Hepatocyte (in vitro differentiated cells): ENCODE measurements at regions not wholly inside any gene's neighbourhood (a gene's known extent, or its start where the extent isn't known, plus 50 kb on each side); places are given as distances from the start of the nearest gene placed in this dataset.

Experiments used
- DNase-seq: peaks from one replicate; pipeline ENCODE4 v3.0.0-alpha.2; 2016; ENCODE audit warnings: low spot score
- H2AFZ ChIP-seq: fragments of 200-600 bp; sonication (generic); 2 replicates; pipeline ENCODE4 v1.6.0; 2016; ENCODE audit warnings: antibody characterized with exemption, mild to moderate bottlenecking
- H3K27ac ChIP-seq: fragments of 200-600 bp; sonication (generic); 2 replicates; pipeline ENCODE4 v1.5.1; 2016; ENCODE audit warnings: mild to moderate bottlenecking
- H3K27me3 ChIP-seq: fragments of 200-600 bp; sonication (generic); 2 replicates; pipeline ENCODE4 v1.6.1; 2016
- H3K36me3 ChIP-seq: fragments of 200-600 bp; sonication (generic); replicated peaks from 2 replicates; pipeline ENCODE4 v1.5.1; 2016; ENCODE audit warnings: low read depth; ENCODE audit not compliant: insufficient read depth
- H3K4me1 ChIP-seq: fragments of 200-600 bp; sonication (generic); 2 replicates; pipeline ENCODE4 v1.5.1; 2016; ENCODE audit warnings: mild to moderate bottlenecking, moderate library complexity; ENCODE audit not compliant: insufficient read depth
- H3K4me2 ChIP-seq: fragments of 200-600 bp; sonication (generic); 2 replicates; pipeline ENCODE4 v1.6.0; 2016
- H3K4me3 ChIP-seq: fragments of 200-600 bp; sonication (generic); 2 replicates; pipeline ENCODE4 v1.5.1; 2016; ENCODE audit warnings: mild to moderate bottlenecking
- H3K79me2 ChIP-seq: fragments of 200-600 bp; sonication (generic); 2 replicates; pipeline ENCODE4 v1.6.0; 2017; ENCODE audit warnings: mild to moderate bottlenecking
- H3K9me2 ChIP-seq: fragments of 200-600 bp; sonication (generic); replicated peaks from 2 replicates; pipeline ENCODE4 v1.6.0; 2017; ENCODE audit warnings: mild to moderate bottlenecking; ENCODE audit not compliant: insufficient read depth
- H3K9me3 ChIP-seq: fragments of 200-600 bp; sonication (generic); 2 replicates; pipeline ENCODE4 v1.5.1; 2016; ENCODE audit warnings: low read depth, mild to moderate bottlenecking
- H4K20me1 ChIP-seq: fragments of 200-600 bp; sonication (generic); 2 replicates; pipeline ENCODE4 v1.6.0; 2016; ENCODE audit warnings: mild to moderate bottlenecking; ENCODE audit not compliant: insufficient read depth, poor library complexity, severe bottlenecking
- CTCF ChIP-seq: fragments of 200-600 bp; sonication (generic); IDR thresholded peaks from 2 replicates; pipeline ENCODE4 v1.5.1; 2016; ENCODE audit warnings: antibody characterized with exemption, mild to moderate bottlenecking; ENCODE audit not compliant: poor library complexity
- EZH2 ChIP-seq: fragments of 200-600 bp; sonication (generic); IDR thresholded peaks from 2 replicates; pipeline ENCODE4 v1.6.1; 2016; ENCODE audit warnings: antibody characterized with exemption, mild to moderate bottlenecking, borderline replicate concordance
- EZH2phosphoT487 ChIP-seq: fragments of 200-600 bp; sonication (generic); IDR thresholded peaks from one replicate; pipeline ENCODE4 v1.6.1; 2018; ENCODE audit warnings: antibody characterized with exemption, mild to moderate bottlenecking, low read depth, moderate library complexity; ENCODE audit not compliant: unreplicated experiment, severe bottlenecking
- WGBS: methylation state at CpG from one replicate; pipeline ENCODE4 v1.1.6; 2016; ENCODE audit warnings: low lambda C conversion rate; ENCODE audit errors: missing lambda C conversion rate; 5-methylcytosine and 5-hydroxymethylcytosine counted together

- Histone ChIP-seq H3K9me3 (no peaks in the 10 kb centered on the region), H3K4me1 (peaks cover 28% of the 10 kb centered on the region), H3K4me3 (no peak overlapping the region), H2AFZ (no peak overlapping the region), H3K27ac (no peak overlapping the region), H3K36me3 (no peaks in the 10 kb centered on the region), H4K20me1 (no peaks in the 10 kb centered on the region), H3K4me2 (no peak overlapping the region), H3K27me3 (no peaks in the 10 kb centered on the region), H3K9me2 (no peaks in the 10 kb centered on the region), H3K79me2 (no peaks in the 10 kb centered on the region)
- no peak for TF ChIP-seq EZH2
- no peak for TF ChIP-seq CTCF
- TF ChIP-seq EZH2phosphoT487: no peak
- WGBS: 94% methylated on average over 6 of the region's 6 CpGs
- no peak for DNase-seq
Measured at GRCh38 chr12:123038966-123039365, 58.5 kb downstream of the ARL6IP4 start.

GRCh38 chr12:123038486-123038885 lies 58.0 kb downstream of the ARL6IP4 start:
- no peaks in the 10 kb centered on the region for H3K27me3 ChIP-seq
- H3K9me2 ChIP-seq: no peaks in the 10 kb centered on the region
- no peak for DNase-seq
- H3K4me2 ChIP-seq: no peak overlapping the region
- TF ChIP-seq EZH2phosphoT487 (no peak), EZH2 (no peak), CTCF (no peak)
- H2AFZ ChIP-seq: no peak overlapping the region
- H3K27ac ChIP-seq: no peak overlapping the region
- H4K20me1 ChIP-seq: no peaks in the 10 kb centered on the region
- H3K79me2 ChIP-seq: no peaks in the 10 kb centered on the region
- no peaks in the 10 kb centered on the region for H3K9me3 ChIP-seq
- H3K4me3 ChIP-seq: no peak overlapping the region
- H3K4me1 ChIP-seq: peaks cover 23% of the 10 kb centered on the region
- no peaks in the 10 kb centered on the region for H3K36me3 ChIP-seq
- 85% methylated on average over 7 of the region's 7 CpGs for WGBS

- Histone ChIP-seq H3K36me3 (no peaks in the 10 kb centered on the region), H3K27ac (no peak overlapping the region), H3K4me2 (no peak overlapping the region), H3K4me1 (peaks cover 16% of the 10 kb centered on the region), H3K9me3 (no peaks in the 10 kb centered on the region), H4K20me1 (no peaks in the 10 kb centered on the region), H3K27me3 (no peaks in the 10 kb centered on the region), H3K9me2 (no peaks in the 10 kb centered on the region), H2AFZ (no peak overlapping the region), H3K79me2 (no peaks in the 10 kb centered on the region), H3K4me3 (no peak overlapping the region)
- DNase-seq: no peak
- no peak for TF ChIP-seq EZH2phosphoT487
- TF ChIP-seq EZH2: no peak
- TF ChIP-seq CTCF: no peak
- WGBS: 68% methylated on average over 6 of the region's 6 CpGs
Measured at GRCh38 chr12:123037791-123038190, 57.3 kb downstream of the ARL6IP4 start.
